CD4-positive, CD25-positive, alpha-beta regulatory T cell (primary cell): ENCODE measurements at regions not wholly inside any gene's neighbourhood (a gene's known extent, or its start where the extent isn't known, plus 50 kb on each side); places are given as distances from the start of the nearest gene placed in this dataset.

ENCODE experiments used
- ATAC-seq, 2 donors: fragments of 150-1000 bp; cut with Tn5 transposase; one replicate each; pipeline ENCODE4 v1.10.0; 2021; ENCODE audit warnings: low read depth in 2 of 2, moderate number of reproducible peaks in 2 of 2, moderate library complexity in 1 of 2
- DNase-seq, 3 donors: peaks; one replicate each; pipeline versions ENCODE4 v3.0.0 to v3.0.0-alpha.2; 2012 to 2022; ENCODE audit warnings: mixed read lengths in 1 of 3
- H3K27ac ChIP-seq: one replicate; pipeline ENCODE4 v1.7.0; 2013; ENCODE audit warnings: mild to moderate bottlenecking, low read length; ENCODE audit not compliant: insufficient read depth, poor library complexity, severe bottlenecking
- H3K27me3 ChIP-seq: one replicate; pipeline ENCODE4 v1.7.0; 2013; ENCODE audit warnings: low read length; ENCODE audit not compliant: control insufficient read depth, insufficient read depth
- H3K36me3 ChIP-seq: one replicate; pipeline ENCODE4 v1.7.0; 2013; ENCODE audit warnings: mild to moderate bottlenecking, low read length, moderate library complexity; ENCODE audit not compliant: control insufficient read depth, insufficient read depth
- H3K4me1 ChIP-seq: 2 replicates; pipeline ENCODE4 v1.7.0; 2013; ENCODE audit warnings: mild to moderate bottlenecking, low read length; ENCODE audit not compliant: insufficient read depth, control insufficient read depth, poor library complexity, severe bottlenecking
- H3K4me3 ChIP-seq: one replicate; pipeline ENCODE4 v1.7.0; 2013; ENCODE audit warnings: low read depth, mild to moderate bottlenecking, low read length, moderate library complexity
- H3K9me3 ChIP-seq, 2 experiments: 1 replicate in 1 of 2; 2 replicates in 1 of 2; pipeline ENCODE4 v1.7.0; 2013; ENCODE audit warnings: low read length in 2 of 2, mild to moderate bottlenecking in 1 of 2, moderate library complexity in 1 of 2; ENCODE audit not compliant: control insufficient read depth in 2 of 2
- H3K27ac Mint-ChIP-seq, 3 donors: one replicate each; pipeline ENCODE4 v1.8.0; 2020 to 2022; ENCODE audit warnings: mild to moderate bottlenecking in 3 of 3, mixed read lengths in 3 of 3, moderate library complexity in 2 of 3
- H3K27me3 Mint-ChIP-seq: one replicate; pipeline ENCODE4 v1.8.0; 2022; ENCODE audit warnings: mild to moderate bottlenecking, mixed read lengths
- H3K36me3 Mint-ChIP-seq: one replicate; pipeline ENCODE4 v1.8.0; 2020; ENCODE audit warnings: mixed read lengths
- H3K4me1 Mint-ChIP-seq, 4 donors: one replicate each; pipeline ENCODE4 v1.8.0; 2020 to 2022; ENCODE audit warnings: mixed read lengths in 4 of 4, mild to moderate bottlenecking in 1 of 4
- H3K4me3 Mint-ChIP-seq, 4 donors: one replicate each; pipeline ENCODE4 v1.8.0; 2020 to 2022; ENCODE audit warnings: mild to moderate bottlenecking in 4 of 4, mixed read lengths in 4 of 4, moderate library complexity in 3 of 4
- H3K9me3 Mint-ChIP-seq, 7 donors: one replicate each; pipeline ENCODE4 v1.8.0; 2020 to 2022; ENCODE audit warnings: mixed read lengths in 7 of 7, mild to moderate bottlenecking in 3 of 7, moderate library complexity in 2 of 7

GRCh38 chr18:70452501-70452900 is 163.7 kb downstream of the SOCS6 start:
- Histone ChIP-seq H3K27ac (no peak overlapping the region), H3K36me3 (no peaks in the 10 kb centered on the region), H3K9me3 (no peaks in the 10 kb centered on the region), H3K27me3 (no peaks in the 10 kb centered on the region), H3K4me3 (no peak overlapping the region), H3K4me1 (no peaks in the 10 kb centered on the region)
- no peak overlapping the region for H3K27ac Mint-ChIP-seq
- no peak for DNase-seq
- H3K36me3 Mint-ChIP-seq: no peaks in the 10 kb centered on the region
- H3K4me1 Mint-ChIP-seq: peaks cover 0 to 2% (median 0%) of the 10 kb centered on the region in 4 donors
- peaks cover 0 to 4% (median 0%) of the 10 kb centered on the region in 7 donors for H3K9me3 Mint-ChIP-seq
- no peak overlapping the region for H3K4me3 Mint-ChIP-seq
- peaks cover 6% of the 10 kb centered on the region for H3K27me3 Mint-ChIP-seq
- no peak for ATAC-seq

DNA sequence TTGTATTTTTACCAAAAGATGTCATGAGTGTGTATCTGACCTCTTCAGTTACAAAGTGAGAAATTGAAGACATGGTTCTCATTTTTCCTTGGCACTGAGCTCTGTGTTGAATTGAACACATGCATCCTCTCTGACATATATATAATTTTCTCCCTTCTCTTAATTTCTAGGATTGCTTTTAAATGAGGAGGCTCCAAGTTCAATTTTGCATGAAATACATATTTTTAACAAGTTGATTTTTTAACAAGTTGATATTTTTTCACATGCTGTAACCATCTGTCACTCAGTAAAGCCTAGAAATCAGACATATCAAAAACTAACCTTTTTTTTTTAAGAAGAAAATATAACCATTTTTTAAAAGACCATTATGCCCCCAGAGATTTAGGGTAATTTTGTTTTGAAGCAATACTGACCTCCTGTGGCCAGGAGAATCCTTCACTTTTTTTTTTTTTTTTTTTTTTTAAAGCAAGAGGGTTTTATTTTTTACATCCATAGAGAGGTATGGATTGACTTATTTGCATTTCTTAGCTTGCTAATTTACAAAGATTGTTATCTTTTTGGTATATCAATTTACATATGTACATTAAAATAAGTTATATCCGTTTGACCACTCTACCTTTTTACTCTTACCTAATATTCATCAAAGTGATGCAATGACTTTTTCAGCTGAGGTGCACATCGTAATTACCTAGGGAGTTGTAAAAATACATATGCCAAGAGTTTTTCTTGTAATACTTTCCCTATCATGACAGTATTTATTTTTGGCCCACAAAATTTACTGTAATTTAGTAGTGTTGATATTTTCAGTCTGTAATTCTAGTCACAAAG is 161.8 kb downstream of the SOCS6 start:
- no peak overlapping the region for H3K4me3 Mint-ChIP-seq
- DNase-seq (no peak), ATAC-seq (no peak)
- peaks cover 0 to 2% (median 0%) of the 10 kb centered on the region in 4 donors for H3K4me1 Mint-ChIP-seq
- H3K4me3 ChIP-seq: no peak overlapping the region
- H3K27ac ChIP-seq: no peak overlapping the region
- H3K36me3 Mint-ChIP-seq: no peaks in the 10 kb centered on the region
- H3K36me3 ChIP-seq: no peaks in the 10 kb centered on the region
- no peaks in the 10 kb centered on the region for H3K27me3 ChIP-seq
- H3K27ac Mint-ChIP-seq: no peak overlapping the region
- H3K9me3 Mint-ChIP-seq: peaks cover 0 to 4% (median 0%) of the 10 kb centered on the region in 7 donors
- no peaks in the 10 kb centered on the region for H3K4me1 ChIP-seq
- H3K9me3 ChIP-seq: no peaks in the 10 kb centered on the region
- H3K27me3 Mint-ChIP-seq: peaks cover 6% of the 10 kb centered on the region

DNA sequence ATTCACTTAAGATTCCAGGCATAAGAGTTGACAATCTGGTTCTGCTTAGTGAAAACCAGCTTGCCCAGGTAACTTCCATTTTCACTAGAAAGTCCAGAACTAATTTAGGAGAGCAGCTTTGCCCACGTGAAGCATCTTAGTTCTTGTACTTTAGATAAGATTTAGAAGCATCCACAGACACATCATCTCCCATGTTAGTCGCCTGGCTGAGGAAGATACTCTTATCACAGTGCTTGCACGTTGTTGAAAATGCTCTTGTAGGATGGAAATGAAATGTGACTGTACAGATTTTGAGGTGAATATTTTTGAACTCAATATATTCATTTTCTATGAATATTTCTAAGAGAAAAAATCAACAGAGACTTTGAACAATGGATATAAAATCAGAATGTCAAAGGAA is 159.7 kb downstream of the SOCS6 start:
- Mint-ChIP-seq H3K36me3 (no peaks in the 10 kb centered on the region), H3K4me1 (no peaks in the 10 kb centered on the region), H3K9me3 (peaks cover 0 to 10% (median 6%) of the 10 kb centered on the region in 7 donors), H3K27ac (no peak overlapping the region), H3K27me3 (no peaks in the 10 kb centered on the region), H3K4me3 (no peak overlapping the region)
- no peaks in the 10 kb centered on the region for H3K36me3 ChIP-seq
- DNase-seq: no peak
- ATAC-seq: no peak
- H3K9me3 ChIP-seq: peaks cover 4 to 6% of the 10 kb centered on the region in 2 experiments
- no peaks in the 10 kb centered on the region for H3K4me1 ChIP-seq
- H3K27me3 ChIP-seq: no peaks in the 10 kb centered on the region
- no peak overlapping the region for H3K4me3 ChIP-seq
- H3K27ac ChIP-seq: no peak overlapping the region

- Histone ChIP-seq H3K9me3 (peaks cover 4 to 17% of the 10 kb centered on the region in 2 experiments), H3K27me3 (no peaks in the 10 kb centered on the region), H3K4me1 (no peaks in the 10 kb centered on the region), H3K4me3 (no peak overlapping the region), H3K27ac (no peak overlapping the region), H3K36me3 (no peaks in the 10 kb centered on the region)
- no peaks in the 10 kb centered on the region for H3K27me3 Mint-ChIP-seq
- H3K36me3 Mint-ChIP-seq: no peaks in the 10 kb centered on the region
- no peak overlapping the region for H3K4me3 Mint-ChIP-seq
- H3K27ac Mint-ChIP-seq: no peak overlapping the region
- no peak for DNase-seq
- peaks cover 2 to 22% (median 7%) of the 10 kb centered on the region in 7 donors for H3K9me3 Mint-ChIP-seq
- ATAC-seq: no peak
- no peaks in the 10 kb centered on the region for H3K4me1 Mint-ChIP-seq
Observed at GRCh38 chr18:70446063-70446462, 157.2 kb downstream of the SOCS6 start.

- H3K4me1 Mint-ChIP-seq: no peaks in the 10 kb centered on the region
- H3K27ac Mint-ChIP-seq: no peak overlapping the region
- no peaks in the 10 kb centered on the region for H3K36me3 ChIP-seq
- DNase-seq (no peak), ATAC-seq (no peak)
- no peaks in the 10 kb centered on the region for H3K27me3 Mint-ChIP-seq
- no peak overlapping the region for H3K27ac ChIP-seq
- no peaks in the 10 kb centered on the region for H3K27me3 ChIP-seq
- H3K4me1 ChIP-seq: no peaks in the 10 kb centered on the region
- H3K9me3 Mint-ChIP-seq: peaks cover 2 to 22% (median 6%) of the 10 kb centered on the region in 7 donors
- H3K36me3 Mint-ChIP-seq: no peaks in the 10 kb centered on the region
- no peak overlapping the region for H3K4me3 Mint-ChIP-seq
- H3K9me3 ChIP-seq: peaks cover 4 to 17% of the 10 kb centered on the region in 2 experiments
- no peak overlapping the region for H3K4me3 ChIP-seq
Observed at GRCh38 chr18:70442933-70443332, 154.1 kb downstream of the SOCS6 start.

- H3K4me3 ChIP-seq: no peak overlapping the region
- H3K36me3 ChIP-seq: no peaks in the 10 kb centered on the region
- DNase-seq (no peak), ATAC-seq (no peak)
- H3K4me3 Mint-ChIP-seq: no peak overlapping the region
- H3K4me1 ChIP-seq: no peaks in the 10 kb centered on the region
- no peak overlapping the region for H3K27ac Mint-ChIP-seq
- no peaks in the 10 kb centered on the region for H3K27me3 Mint-ChIP-seq
- peaks cover 0 to 5% (median 0%) of the 10 kb centered on the region in 4 donors for H3K4me1 Mint-ChIP-seq
- no peaks in the 10 kb centered on the region for H3K36me3 Mint-ChIP-seq
- no peaks in the 10 kb centered on the region for H3K9me3 ChIP-seq
- no peaks in the 10 kb centered on the region for H3K27me3 ChIP-seq
- peaks cover 0 to 1% (median 0%) of the 10 kb centered on the region in 7 donors for H3K9me3 Mint-ChIP-seq
- no peak overlapping the region for H3K27ac ChIP-seq
Observed at GRCh38 chr18:70432804-70433400, 144.1 kb downstream of the SOCS6 start.

GRCh38 chr18:70431203-70431624 is 142.4 kb downstream of the SOCS6 start:
- H3K27ac Mint-ChIP-seq: no peak overlapping the region
- no peaks in the 10 kb centered on the region for H3K9me3 ChIP-seq
- no peaks in the 10 kb centered on the region for H3K36me3 ChIP-seq
- H3K27me3 ChIP-seq: no peaks in the 10 kb centered on the region
- H3K4me1 ChIP-seq: no peaks in the 10 kb centered on the region
- no peak overlapping the region for H3K4me3 Mint-ChIP-seq
- ATAC-seq (no peak), DNase-seq (no peak)
- no peak overlapping the region for H3K4me3 ChIP-seq
- no peaks in the 10 kb centered on the region for H3K27me3 Mint-ChIP-seq
- H3K27ac ChIP-seq: no peak overlapping the region
- H3K9me3 Mint-ChIP-seq: peaks cover 0 to 1% (median 0%) of the 10 kb centered on the region in 7 donors
- H3K36me3 Mint-ChIP-seq: no peaks in the 10 kb centered on the region
- H3K4me1 Mint-ChIP-seq: peaks cover 0 to 5% (median 0%) of the 10 kb centered on the region in 4 donors
